Neuron (in vitro differentiated cells): ENCODE measurements at regions not wholly inside any gene's neighbourhood (a gene's known extent, or its start where the extent isn't known, plus 50 kb on each side); places are given as distances from the start of the nearest gene placed in this dataset.
"Not testable (repeated sequence)": the region's sequence is repeated elsewhere in the genome, so short reads cannot be mapped to it uniquely, and the experiment has no call there.

Experiments
- H2AFZ ChIP-seq: one replicate; pipeline ENCODE4 v1.6.1; 2013; ENCODE audit warnings: low read depth, mild to moderate bottlenecking, inconsistent platforms, low read length, moderate library complexity
- H3K27me3 ChIP-seq: one replicate; pipeline ENCODE4 v1.6.1; 2013; ENCODE audit warnings: low read length; ENCODE audit not compliant: insufficient read depth
- H3K36me3 ChIP-seq: one replicate; pipeline ENCODE4 v1.6.1; 2013; ENCODE audit warnings: low read length; ENCODE audit not compliant: insufficient read depth
- H3K4me1 ChIP-seq: one replicate; pipeline ENCODE4 v1.6.1; 2013; ENCODE audit warnings: low read length; ENCODE audit not compliant: insufficient read depth
- H3K4me3 ChIP-seq: 2 replicates; pipeline ENCODE4 v1.5.1; 2013; ENCODE audit warnings: mild to moderate bottlenecking, low read length, moderate library complexity
- H3K9me3 ChIP-seq: one replicate; pipeline ENCODE4 v1.6.1; 2013; ENCODE audit warnings: low read length

DNA sequence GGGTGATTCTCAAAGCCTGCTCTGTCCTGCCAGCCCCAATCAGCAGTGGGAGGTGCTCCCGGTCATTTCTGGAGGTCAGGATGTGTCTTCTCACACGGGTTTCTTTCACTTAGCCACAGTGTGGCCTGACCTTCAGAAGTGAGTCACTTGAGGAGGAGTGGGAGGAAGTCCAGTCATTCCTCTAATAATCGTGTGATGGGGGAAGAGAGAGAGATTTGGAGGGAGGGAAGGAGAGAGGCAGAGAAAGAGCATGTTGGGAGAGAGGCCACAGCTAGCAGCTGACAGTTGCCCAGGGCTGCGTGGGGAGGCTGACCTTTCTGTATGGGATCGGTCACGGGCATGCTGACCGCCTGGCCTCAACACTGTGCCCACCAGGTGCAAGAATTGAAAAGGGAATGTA is 139.9 kb downstream of the NPIPB11 start:
- H3K4me3 ChIP-seq, H2AFZ ChIP-seq, H3K27me3 ChIP-seq, H3K9me3 ChIP-seq, H3K4me1 ChIP-seq, H3K36me3 ChIP-seq: not testable (repeated sequence)

DNA sequence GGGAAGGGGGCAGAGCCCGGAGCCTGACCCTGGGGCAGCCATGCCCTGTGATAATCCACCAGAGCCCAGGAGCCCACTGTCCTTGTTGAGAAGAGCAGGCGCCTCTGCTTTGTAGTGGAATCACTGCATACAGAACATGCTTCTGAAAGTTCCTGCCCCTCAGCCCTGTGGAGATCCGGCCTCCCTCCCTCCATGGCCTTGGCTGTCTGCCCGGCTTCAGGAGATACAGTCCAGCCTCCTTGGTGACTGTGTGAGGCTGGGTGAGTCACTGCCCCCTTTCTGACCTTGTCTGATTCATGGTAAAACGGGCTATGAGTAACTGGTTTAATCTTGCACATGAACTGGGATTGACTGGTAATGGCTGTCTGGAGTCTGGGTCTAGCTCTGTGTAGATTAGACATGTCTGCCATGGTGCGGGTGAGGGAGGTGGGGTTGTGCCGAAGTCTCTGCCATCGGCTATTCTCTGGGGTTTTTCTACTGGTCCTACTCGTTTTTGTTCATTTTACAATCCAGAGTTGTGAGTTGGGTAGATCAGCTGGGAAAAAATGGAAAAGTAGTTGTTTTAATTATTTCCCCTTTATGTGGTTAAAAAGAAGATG is 141.2 kb downstream of the NPIPB11 start:
- not testable (repeated sequence) for H3K9me3 ChIP-seq, H3K36me3 ChIP-seq, H2AFZ ChIP-seq, H3K4me3 ChIP-seq, H3K27me3 ChIP-seq, H3K4me1 ChIP-seq

DNA sequence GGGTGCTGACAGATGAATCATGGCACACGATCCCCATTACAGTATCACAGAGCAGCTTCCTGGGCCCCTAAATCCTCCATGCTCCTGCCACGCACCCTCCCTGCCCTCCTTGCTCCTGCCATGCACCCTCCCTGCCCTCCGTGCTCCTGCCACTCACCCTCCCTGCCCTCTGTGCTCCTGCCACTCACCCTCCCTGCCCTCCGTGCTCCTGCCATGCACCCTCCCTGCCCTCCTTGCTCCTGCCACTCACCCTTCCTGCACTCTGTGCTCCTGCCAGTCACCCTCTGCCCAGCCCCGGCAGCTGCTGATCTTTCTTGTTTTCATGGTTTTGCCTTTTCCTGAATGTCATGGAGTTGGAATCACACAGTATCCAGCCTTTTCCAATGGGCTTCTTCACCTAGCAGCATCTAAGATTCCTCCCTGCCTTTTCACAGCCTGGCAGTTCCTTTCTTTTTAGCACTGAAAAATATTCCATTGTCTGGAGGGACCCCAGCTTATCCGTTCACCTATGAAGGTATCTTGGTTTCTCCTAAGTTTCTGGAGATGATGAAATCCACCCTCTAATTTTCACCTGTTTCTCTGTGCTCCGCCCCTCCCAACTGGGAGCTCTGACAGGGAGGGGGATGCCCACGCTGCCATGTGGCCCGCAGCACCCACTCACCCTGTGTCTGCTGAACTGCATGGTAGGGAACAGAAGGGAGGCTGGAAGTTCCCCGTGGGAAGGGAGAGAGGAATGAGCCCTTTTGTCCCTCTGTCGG is 142.3 kb downstream of the NPIPB11 start:
- H3K27me3 ChIP-seq, H3K4me3 ChIP-seq, H2AFZ ChIP-seq, H3K36me3 ChIP-seq, H3K9me3 ChIP-seq, H3K4me1 ChIP-seq: not testable (repeated sequence)

DNA sequence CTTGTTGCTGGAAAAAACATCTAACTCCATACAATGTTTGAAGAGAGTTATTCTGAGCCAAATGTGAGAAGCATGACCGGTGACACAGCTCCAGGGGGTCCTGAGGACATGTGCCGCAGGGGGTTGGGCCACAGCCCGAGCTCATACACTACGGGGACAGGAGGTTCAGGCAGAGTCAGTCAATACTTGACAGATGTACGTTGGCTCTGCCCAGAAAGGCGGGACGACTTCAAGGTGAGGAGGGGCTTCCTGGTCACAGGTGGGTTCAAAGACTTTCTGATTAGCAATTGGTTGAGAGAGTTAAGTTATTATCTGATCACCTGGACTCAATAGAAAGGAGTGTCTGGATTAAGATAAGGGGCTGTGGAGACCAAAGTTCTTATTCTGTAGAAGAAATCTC is 143.8 kb downstream of the NPIPB11 start:
- H2AFZ ChIP-seq, H3K36me3 ChIP-seq, H3K27me3 ChIP-seq, H3K4me1 ChIP-seq, H3K9me3 ChIP-seq, H3K4me3 ChIP-seq: not testable (repeated sequence)

DNA sequence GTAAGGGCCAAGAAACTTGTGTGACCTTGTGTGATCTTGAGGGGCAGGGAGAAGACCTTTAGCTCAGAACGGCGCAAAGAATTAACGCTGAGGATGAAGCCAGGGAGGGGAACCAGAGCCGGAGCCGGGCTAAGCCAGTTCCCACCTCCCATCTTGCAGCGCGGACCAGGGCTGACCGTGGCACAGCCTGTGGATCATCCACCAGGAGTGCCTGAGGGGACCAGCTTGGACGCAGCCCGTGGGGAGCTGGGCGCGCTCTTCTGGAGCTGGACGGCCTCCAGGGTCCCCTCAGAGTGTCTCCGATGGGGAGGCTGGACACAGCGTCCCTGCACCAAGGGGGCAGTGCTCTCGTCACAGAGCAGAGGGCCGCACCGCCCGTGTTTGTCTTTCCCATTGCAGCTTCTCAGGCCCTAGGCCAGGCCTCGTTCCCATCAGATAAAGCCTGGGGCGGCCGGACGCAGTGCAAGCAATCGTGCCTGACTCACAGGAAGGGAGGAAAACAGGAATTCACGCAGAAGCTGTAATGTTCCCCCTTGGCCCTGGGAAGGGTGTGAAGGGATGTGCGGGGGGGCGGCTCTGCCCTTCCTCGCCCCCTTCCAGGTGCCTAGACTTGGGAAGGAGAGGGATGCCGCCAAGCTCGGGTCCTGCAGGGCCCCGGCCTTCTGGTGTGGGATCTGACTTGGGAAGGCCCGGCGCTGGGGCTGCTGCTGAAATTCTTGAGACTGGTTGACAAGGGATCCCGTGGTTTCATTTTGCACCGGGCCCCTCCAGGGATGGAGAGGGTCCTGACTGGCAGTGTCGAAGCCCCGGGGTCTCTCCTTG is 144.9 kb downstream of the NPIPB11 start:
- not testable (repeated sequence) for H3K27me3 ChIP-seq, H3K4me3 ChIP-seq, H3K9me3 ChIP-seq, H3K36me3 ChIP-seq, H3K4me1 ChIP-seq, H2AFZ ChIP-seq

DNA sequence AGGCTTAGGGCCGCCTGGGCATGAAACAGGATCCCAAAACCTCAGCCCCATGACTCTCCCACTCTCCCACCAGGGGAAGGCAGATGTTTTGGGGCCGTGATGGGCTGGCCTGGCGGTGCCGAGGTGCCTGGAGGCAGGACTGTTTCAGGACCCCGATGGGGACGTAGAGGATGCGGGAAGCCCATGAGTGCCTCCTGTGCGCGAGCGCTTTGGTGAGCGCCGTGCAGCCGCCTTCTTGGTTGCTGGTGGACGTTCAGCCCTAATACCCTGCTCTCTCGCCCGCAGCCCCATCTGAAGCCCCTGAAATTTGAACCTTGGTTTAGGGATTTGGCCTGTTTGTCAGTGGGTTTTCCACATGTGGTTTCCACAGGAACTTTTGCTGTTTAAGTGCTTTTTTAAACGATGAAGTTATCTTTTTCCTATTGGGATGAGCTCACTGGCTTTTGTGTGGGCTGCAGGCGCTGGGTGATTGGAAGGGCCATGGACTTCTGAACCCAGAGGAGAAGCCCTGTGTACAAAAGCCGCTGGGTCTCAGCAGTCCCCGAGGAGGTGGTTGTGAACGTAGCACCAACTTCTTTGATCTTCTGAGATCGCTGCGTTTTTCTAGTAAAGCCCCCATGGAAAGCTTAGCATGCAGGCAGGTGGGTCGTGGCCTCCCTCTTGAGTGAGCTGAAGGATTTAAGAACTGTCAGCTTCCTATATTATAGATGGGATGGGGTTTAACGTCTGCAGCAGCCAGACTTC is 145.7 kb downstream of the NPIPB11 start:
- not testable (repeated sequence) for H3K36me3 ChIP-seq, H3K9me3 ChIP-seq, H3K4me1 ChIP-seq

DNA sequence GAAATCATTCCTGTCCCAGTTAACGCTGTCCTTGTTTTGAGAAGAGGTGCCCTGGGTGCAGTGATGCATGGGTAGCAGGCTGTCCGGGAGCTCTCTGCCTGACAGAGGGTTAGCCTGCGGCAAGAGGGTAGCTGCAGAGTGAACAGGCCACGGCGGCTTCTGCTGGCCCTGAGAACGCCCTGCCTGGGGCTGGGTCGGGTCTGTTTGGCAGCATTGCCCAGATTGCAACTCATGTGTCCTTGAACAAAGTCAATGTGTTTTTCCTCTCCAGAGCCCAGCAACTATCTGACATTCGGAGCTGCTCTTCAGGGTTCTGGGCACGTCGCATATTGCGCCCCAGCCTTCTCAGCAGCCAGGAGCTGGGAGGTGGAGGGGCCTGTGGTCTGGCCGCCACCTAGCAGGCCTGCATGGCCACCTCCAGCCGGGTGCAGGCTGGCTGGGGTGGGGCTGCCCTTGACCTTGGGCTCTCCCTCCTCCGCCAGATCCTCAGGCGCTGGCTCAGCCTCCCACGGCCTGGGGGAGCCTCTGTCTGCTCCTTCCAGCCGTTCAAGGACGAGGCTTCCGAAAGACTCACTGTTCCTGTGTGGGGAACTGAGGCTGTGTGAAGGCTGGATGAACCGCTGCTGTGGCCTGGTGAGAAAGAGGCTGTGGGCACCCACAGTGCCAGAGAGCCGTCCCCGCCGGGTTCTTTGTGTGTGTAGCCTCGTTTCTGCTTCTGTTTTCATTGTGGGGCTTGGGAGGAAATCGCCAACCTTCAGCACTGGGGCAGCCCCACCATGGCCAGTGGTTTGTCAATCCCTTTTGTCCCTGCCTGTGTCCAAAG is 146.7 kb downstream of the NPIPB11 start:
- H3K4me1 ChIP-seq, H3K4me3 ChIP-seq, H3K27me3 ChIP-seq, H3K36me3 ChIP-seq, H2AFZ ChIP-seq, H3K9me3 ChIP-seq: not testable (repeated sequence)

More for the DNA sequence above, 145.7 kb downstream of the NPIPB11 start:
- H2AFZ ChIP-seq, H3K27me3 ChIP-seq, H3K4me3 ChIP-seq: not testable (repeated sequence)

DNA sequence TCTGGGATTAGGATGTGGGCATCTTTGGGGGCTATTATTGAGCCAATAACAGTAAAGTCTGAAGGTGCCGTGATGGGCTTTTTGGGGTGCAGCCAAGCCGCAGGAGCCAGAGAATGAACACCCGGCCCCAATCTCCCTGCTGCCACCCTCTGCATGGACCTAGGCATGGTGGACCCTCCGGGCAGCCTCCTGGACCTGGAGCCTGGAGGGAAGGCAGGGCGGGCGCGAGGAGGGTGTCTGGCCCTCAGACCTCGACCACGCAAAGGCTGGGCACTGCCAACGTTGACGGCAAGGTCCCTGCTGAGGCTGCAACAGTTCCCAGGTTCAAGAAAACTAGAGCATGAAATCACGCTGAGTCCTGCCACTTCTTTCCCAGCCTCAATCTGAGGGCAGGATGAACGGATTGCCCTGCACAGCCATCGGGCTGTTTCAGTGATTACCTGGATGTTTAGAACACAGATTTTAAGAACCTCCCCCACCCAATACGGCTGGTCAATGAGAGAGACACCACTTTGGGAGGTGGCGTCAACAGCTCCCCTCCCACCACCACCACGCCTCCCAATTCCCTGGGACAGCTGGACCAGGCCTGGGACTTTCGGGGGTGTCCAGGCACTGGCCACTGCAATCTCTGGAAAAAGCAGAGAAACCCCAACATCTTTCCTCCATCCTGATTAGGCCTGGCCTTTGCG is 147.4 kb downstream of the NPIPB11 start:
- H3K4me3 ChIP-seq, H3K9me3 ChIP-seq, H3K36me3 ChIP-seq, H3K27me3 ChIP-seq, H2AFZ ChIP-seq, H3K4me1 ChIP-seq: not testable (repeated sequence)

DNA sequence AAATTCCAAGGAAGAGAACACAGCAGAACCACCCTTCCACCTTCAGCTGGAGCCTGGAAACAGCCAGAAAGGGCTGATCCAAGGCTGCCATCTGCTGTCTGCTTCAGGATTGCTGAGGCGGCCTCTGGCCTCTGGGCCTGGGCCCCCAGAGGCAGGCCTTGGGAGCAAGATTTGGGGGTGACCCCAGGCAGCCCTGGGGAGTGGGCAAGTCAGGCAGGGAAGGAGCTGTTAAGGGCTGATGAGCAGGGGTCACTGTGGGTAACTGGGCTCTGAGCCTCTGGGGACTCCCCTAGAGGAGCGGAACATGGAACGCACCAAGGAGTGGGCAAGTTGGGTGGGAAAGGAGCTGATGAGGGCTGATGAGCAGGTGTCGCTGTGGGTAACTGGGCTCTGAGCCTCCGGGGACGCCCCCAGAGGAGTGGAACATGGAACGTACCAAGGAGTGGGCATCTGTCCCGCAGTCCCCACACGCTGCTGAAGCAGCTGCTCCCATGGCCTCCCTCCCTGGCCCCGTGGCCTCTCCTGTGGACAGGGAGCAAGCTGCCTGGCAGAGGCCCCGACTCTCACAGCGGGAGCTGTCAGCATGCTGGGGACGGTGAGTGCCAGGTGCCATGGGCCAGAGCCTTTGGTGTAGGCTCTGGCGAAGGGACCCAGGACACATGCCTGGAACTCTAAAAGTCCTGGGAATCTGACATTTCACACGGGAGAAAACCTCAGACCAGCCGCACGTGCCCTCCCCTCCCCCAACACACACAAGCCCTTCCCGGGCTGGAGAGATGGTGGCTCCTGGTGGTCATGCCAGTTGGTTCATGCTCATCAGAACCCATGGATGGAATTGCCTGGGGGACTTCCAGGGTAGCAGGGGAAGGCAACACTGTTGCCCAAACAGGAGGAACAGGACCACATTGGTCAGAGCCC is 148.8 kb downstream of the NPIPB11 start:
- not testable (repeated sequence) for H2AFZ ChIP-seq, H3K36me3 ChIP-seq, H3K4me1 ChIP-seq, H3K4me3 ChIP-seq, H3K9me3 ChIP-seq, H3K27me3 ChIP-seq

DNA sequence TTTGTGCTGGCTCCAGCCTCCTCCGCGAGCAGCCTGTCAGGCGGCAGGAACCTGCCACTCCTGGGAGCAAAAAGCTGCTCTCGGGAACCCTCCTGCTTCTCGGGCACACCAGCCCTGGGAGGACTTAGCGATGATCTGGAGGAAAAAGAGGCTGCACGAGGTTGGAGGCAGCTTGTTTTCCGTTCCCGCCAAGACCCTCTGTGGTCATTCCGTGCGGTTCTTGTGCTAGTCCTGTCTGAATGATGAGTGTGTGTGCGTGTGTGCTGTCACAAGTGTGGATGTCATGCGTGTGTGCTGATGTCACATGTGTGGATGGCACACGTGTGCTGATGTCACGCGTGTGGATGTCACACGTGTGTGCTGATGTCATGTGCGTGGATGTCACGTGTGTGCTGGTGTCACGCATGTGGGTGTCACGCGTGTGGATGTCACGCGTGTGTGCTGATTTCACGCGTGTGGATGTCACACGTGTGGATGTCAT is 150.0 kb downstream of the NPIPB11 start:
- no peak overlapping the region for H2AFZ ChIP-seq
- H3K4me1 ChIP-seq: no peaks in the 10 kb centered on the region
- no peaks in the 10 kb centered on the region for H3K27me3 ChIP-seq

DNA sequence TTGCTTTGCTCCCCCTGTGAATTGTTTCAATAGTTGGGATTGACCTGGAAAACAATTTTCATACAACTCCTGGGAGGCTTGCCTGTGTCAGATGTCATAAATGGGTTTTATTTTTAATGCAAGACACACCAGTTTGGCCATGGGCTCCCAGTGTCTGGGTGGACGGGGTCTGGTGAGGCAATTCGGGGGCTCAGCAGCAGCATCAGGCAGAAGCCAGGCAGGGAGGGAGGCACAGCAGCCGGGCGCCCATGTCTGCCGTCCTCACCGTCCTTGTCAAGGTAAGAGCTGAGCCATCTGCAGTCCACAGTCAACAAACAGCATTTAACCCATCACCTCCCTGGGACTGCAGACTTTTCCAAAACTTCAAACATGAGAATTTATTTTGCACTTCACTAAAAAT is 150.6 kb downstream of the NPIPB11 start:
- H3K4me3 ChIP-seq, H3K27me3 ChIP-seq, H3K36me3 ChIP-seq, H3K9me3 ChIP-seq, H2AFZ ChIP-seq, H3K4me1 ChIP-seq: not testable (repeated sequence)

More for the DNA sequence above, 150.0 kb downstream of the NPIPB11 start:
- Histone ChIP-seq H3K4me3 (no peak overlapping the region), H3K36me3 (no peaks in the 10 kb centered on the region), H3K9me3 (peaks cover 2% of the 10 kb centered on the region)
